Dendritic cell treated with granulocyte-macrophage colony-stimulating factor and Interleukin-4, amounts not matched to agents 40 ng/mL and 50 ng/mL, for 4 days (primary cell): ENCODE measurements at regions not wholly inside any gene's neighbourhood (a gene's known extent, or its start where the extent isn't known, plus 50 kb on each side); places are given as distances from the start of the nearest gene placed in this dataset.
A peak's percentile ranks its signal among the peaks of the same experiment; 100 is the strongest.

Experiments used
- H3K27ac Mint-ChIP-seq: one replicate; pipeline ENCODE4 v1.8.0; 2022; ENCODE audit warnings: mild to moderate bottlenecking, mixed read lengths
- H3K27me3 Mint-ChIP-seq: one replicate; pipeline ENCODE4 v1.8.0; 2022; ENCODE audit warnings: mild to moderate bottlenecking, mixed read lengths
- H3K36me3 Mint-ChIP-seq: one replicate; pipeline ENCODE4 v1.8.0; 2022; ENCODE audit warnings: low read depth, mixed read lengths
- H3K4me1 Mint-ChIP-seq: one replicate; pipeline ENCODE4 v1.8.0; 2022; ENCODE audit warnings: low read depth, mixed read lengths
- H3K4me3 Mint-ChIP-seq: one replicate; pipeline ENCODE4 v1.8.0; 2022; ENCODE audit warnings: mild to moderate bottlenecking, moderate library complexity, mixed read lengths
- H3K9me3 Mint-ChIP-seq: one replicate; pipeline ENCODE4 v1.8.0; 2022; ENCODE audit warnings: mixed read lengths
- intact Hi-C: fragments of 100-400 bp; cut with micrococcal nuclease; formaldehyde crosslinking; loops from one replicate; pipeline ENCODE4 v1.15.0; 2022

GRCh38 chr13:22014469-22014868 is 343.6 kb downstream of the FGF9 start:
- Mint-ChIP-seq H3K27me3 (no peaks in the 10 kb centered on the region), H3K27ac (no peak overlapping the region), H3K4me3 (no peak overlapping the region), H3K36me3 (no peaks in the 10 kb centered on the region), H3K4me1 (peaks cover 16% of the 10 kb centered on the region), H3K9me3 (no peaks in the 10 kb centered on the region)
- intact Hi-C loops, result no loop called here

- H3K9me3 Mint-ChIP-seq, result no peaks in the 10 kb centered on the region
- H3K4me3 Mint-ChIP-seq, result no peak overlapping the region
- H3K36me3 Mint-ChIP-seq, result no peaks in the 10 kb centered on the region
- H3K27me3 Mint-ChIP-seq, result no peaks in the 10 kb centered on the region
- peaks cover 11% of the 10 kb centered on the region for H3K4me1 Mint-ChIP-seq
- intact Hi-C loops, result no loop called here
- H3K27ac Mint-ChIP-seq, result no peak overlapping the region
Observed at GRCh38 chr13:22017226-22017625, 346.4 kb downstream of the FGF9 start.

GRCh38 chr13:22018076-22018835 is 347.4 kb downstream of the FGF9 start:
- Mint-ChIP-seq H3K36me3 (no peaks in the 10 kb centered on the region), H3K27ac (no peak overlapping the region), H3K9me3 (no peaks in the 10 kb centered on the region), H3K4me3 (no peak overlapping the region), H3K27me3 (no peaks in the 10 kb centered on the region), H3K4me1 (peaks cover 11% of the 10 kb centered on the region)
- intact Hi-C loops, result no loop called here

- H3K4me3 Mint-ChIP-seq, result no peak overlapping the region
- H3K4me1 Mint-ChIP-seq, result peaks cover 11% of the 10 kb centered on the region
- no peaks in the 10 kb centered on the region for H3K27me3 Mint-ChIP-seq
- H3K9me3 Mint-ChIP-seq, result no peaks in the 10 kb centered on the region
- intact Hi-C loops, result no loop called here
- H3K27ac Mint-ChIP-seq, result no peak overlapping the region
- H3K36me3 Mint-ChIP-seq, result no peaks in the 10 kb centered on the region
Observed at GRCh38 chr13:22018836-22019210, 347.9 kb downstream of the FGF9 start.

GRCh38 chr13:22024381-22024994 is 353.6 kb downstream of the FGF9 start:
- peaks cover 1% of the 10 kb centered on the region for H3K27me3 Mint-ChIP-seq
- no peaks in the 10 kb centered on the region for H3K4me1 Mint-ChIP-seq
- H3K36me3 Mint-ChIP-seq, result no peaks in the 10 kb centered on the region
- no peak overlapping the region for H3K4me3 Mint-ChIP-seq
- no peak overlapping the region for H3K27ac Mint-ChIP-seq
- no peaks in the 10 kb centered on the region for H3K9me3 Mint-ChIP-seq
- intact Hi-C loops, result no loop called here

GRCh38 chr13:22027566-22027965 is 356.7 kb downstream of the FGF9 start:
- Mint-ChIP-seq H3K4me3 (no peak overlapping the region), H3K27me3 (peaks cover 3% of the 10 kb centered on the region), H3K9me3 (no peaks in the 10 kb centered on the region), H3K4me1 (no peaks in the 10 kb centered on the region), H3K27ac (no peak overlapping the region), H3K36me3 (no peaks in the 10 kb centered on the region)
- intact Hi-C loops, result no loop called here

- no peaks in the 10 kb centered on the region for H3K4me1 Mint-ChIP-seq
- no peak overlapping the region for H3K4me3 Mint-ChIP-seq
- H3K27me3 Mint-ChIP-seq, result peaks cover 3% of the 10 kb centered on the region
- intact Hi-C loops, result no loop called here
- H3K9me3 Mint-ChIP-seq, result no peaks in the 10 kb centered on the region
- H3K36me3 Mint-ChIP-seq, result no peaks in the 10 kb centered on the region
- no peak overlapping the region for H3K27ac Mint-ChIP-seq
Observed at GRCh38 chr13:22028831-22029230, 358.0 kb downstream of the FGF9 start.

GRCh38 chr13:22030321-22030720 is 359.4 kb downstream of the FGF9 start:
- intact Hi-C loops, result no loop called here
- Mint-ChIP-seq H3K27ac (no peak overlapping the region), H3K4me3 (no peak overlapping the region), H3K9me3 (no peaks in the 10 kb centered on the region), H3K36me3 (no peaks in the 10 kb centered on the region), H3K27me3 (peaks cover 3% of the 10 kb centered on the region), H3K4me1 (no peaks in the 10 kb centered on the region)

- peaks cover 3% of the 10 kb centered on the region for H3K27me3 Mint-ChIP-seq
- no peaks in the 10 kb centered on the region for H3K4me1 Mint-ChIP-seq
- H3K27ac Mint-ChIP-seq, result no peak overlapping the region
- no peak overlapping the region for H3K4me3 Mint-ChIP-seq
- H3K36me3 Mint-ChIP-seq, result no peaks in the 10 kb centered on the region
- no peaks in the 10 kb centered on the region for H3K9me3 Mint-ChIP-seq
- intact Hi-C loops, result no loop called here
Observed at GRCh38 chr13:22031702-22032286, 360.9 kb downstream of the FGF9 start.

GRCh38 chr13:22032905-22033304 is 362.0 kb downstream of the FGF9 start:
- intact Hi-C loops, result no loop called here
- no peak overlapping the region for H3K27ac Mint-ChIP-seq
- H3K9me3 Mint-ChIP-seq, result no peaks in the 10 kb centered on the region

GRCh38 chr13:22039961-22040360 is 369.1 kb downstream of the FGF9 start:
- Mint-ChIP-seq H3K27ac (no peak overlapping the region), H3K4me3 (no peak overlapping the region), H3K27me3 (no peaks in the 10 kb centered on the region), H3K9me3 (peaks cover 6% of the 10 kb centered on the region), H3K36me3 (no peaks in the 10 kb centered on the region), H3K4me1 (no peaks in the 10 kb centered on the region)
- intact Hi-C loops, result no loop called here

More at GRCh38 chr13:22032905-22033304, 362.0 kb downstream of the FGF9 start:
- Mint-ChIP-seq H3K36me3 (no peaks in the 10 kb centered on the region), H3K27me3 (peaks cover 3% of the 10 kb centered on the region), H3K4me3 (no peak overlapping the region), H3K4me1 (no peaks in the 10 kb centered on the region)

- H3K4me3 Mint-ChIP-seq, result peak overlapping the region; percentile 67
- intact Hi-C loops, result no loop called here
- peaks cover 6% of the 10 kb centered on the region for H3K9me3 Mint-ChIP-seq
- H3K27me3 Mint-ChIP-seq, result no peaks in the 10 kb centered on the region
- H3K36me3 Mint-ChIP-seq, result no peaks in the 10 kb centered on the region
- H3K4me1 Mint-ChIP-seq, result no peaks in the 10 kb centered on the region
- H3K27ac Mint-ChIP-seq, result no peak overlapping the region
Observed at GRCh38 chr13:22040810-22041364, 370.0 kb downstream of the FGF9 start.

GRCh38 chr13:22041741-22042140 is 370.9 kb downstream of the FGF9 start:
- intact Hi-C loops, result no loop called here
- Mint-ChIP-seq H3K27me3 (no peaks in the 10 kb centered on the region), H3K9me3 (peaks cover 6% of the 10 kb centered on the region), H3K27ac (no peak overlapping the region), H3K4me1 (no peaks in the 10 kb centered on the region), H3K36me3 (no peaks in the 10 kb centered on the region), H3K4me3 (no peak overlapping the region)

- Mint-ChIP-seq H3K27ac (no peak overlapping the region), H3K4me3 (no peak overlapping the region), H3K4me1 (no peaks in the 10 kb centered on the region), H3K36me3 (no peaks in the 10 kb centered on the region), H3K9me3 (no peaks in the 10 kb centered on the region), H3K27me3 (no peaks in the 10 kb centered on the region)
- intact Hi-C loops, result no loop called here
Observed at GRCh38 chr13:22047082-22047784, 376.4 kb downstream of the FGF9 start.
